AG09319 (cell line): ENCODE measurements at regions not wholly inside any gene's neighbourhood (a gene's known extent, or its start where the extent isn't known, plus 50 kb on each side); places are given as distances from the start of the nearest gene placed in this dataset.

Experiments
- DNase-seq: peaks from one replicate; pipeline ENCODE4 v3.0.0-alpha.2; 2010; ENCODE audit warnings: low read depth; ENCODE audit errors: extremely low read depth
- TF ChIP-seq, protein P1 (sequence below): IDR thresholded peaks from 2 replicates; pipeline ENCODE4 v1.5.1; 2011; ENCODE audit warnings: low read depth, mild to moderate bottlenecking, inconsistent platforms, low read length, moderate library complexity

DNA sequence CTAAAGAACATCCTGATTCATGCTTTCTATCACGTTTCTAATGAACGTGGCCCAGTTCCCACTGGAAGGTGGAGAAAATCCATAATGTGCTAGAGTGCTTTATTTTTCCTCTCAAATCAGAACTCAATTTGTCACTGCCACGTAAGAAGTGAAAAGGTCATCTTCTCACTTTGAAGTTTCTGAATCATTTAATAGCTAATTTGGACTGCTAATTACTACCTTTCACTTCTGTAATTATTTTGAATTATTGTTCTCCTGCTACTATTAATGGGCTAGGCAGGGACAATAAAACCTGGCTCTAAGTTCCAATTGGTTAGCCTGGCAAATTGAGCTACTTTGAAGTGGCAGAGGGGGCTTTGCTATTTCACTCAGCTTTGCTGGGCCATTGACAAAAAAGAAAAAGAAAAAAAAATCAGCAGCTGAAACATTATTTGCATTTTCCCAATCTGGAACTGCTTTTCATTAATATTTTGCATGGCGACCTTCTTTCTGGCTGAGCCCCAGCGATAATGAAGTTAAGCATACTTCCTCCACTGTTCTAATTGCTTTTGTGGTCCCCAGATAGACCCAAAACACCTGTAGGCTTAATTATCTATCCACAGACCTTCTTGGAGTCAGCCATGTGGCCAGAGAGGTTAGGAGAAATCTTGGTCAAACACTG, 264.2 kb downstream of the SEC23IP start:
- no peak for DNase-seq
- TF ChIP-seq, protein P1, sequence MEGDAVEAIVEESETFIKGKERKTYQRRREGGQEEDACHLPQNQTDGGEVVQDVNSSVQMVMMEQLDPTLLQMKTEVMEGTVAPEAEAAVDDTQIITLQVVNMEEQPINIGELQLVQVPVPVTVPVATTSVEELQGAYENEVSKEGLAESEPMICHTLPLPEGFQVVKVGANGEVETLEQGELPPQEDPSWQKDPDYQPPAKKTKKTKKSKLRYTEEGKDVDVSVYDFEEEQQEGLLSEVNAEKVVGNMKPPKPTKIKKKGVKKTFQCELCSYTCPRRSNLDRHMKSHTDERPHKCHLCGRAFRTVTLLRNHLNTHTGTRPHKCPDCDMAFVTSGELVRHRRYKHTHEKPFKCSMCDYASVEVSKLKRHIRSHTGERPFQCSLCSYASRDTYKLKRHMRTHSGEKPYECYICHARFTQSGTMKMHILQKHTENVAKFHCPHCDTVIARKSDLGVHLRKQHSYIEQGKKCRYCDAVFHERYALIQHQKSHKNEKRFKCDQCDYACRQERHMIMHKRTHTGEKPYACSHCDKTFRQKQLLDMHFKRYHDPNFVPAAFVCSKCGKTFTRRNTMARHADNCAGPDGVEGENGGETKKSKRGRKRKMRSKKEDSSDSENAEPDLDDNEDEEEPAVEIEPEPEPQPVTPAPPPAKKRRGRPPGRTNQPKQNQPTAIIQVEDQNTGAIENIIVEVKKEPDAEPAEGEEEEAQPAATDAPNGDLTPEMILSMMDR, result no peak

DNA sequence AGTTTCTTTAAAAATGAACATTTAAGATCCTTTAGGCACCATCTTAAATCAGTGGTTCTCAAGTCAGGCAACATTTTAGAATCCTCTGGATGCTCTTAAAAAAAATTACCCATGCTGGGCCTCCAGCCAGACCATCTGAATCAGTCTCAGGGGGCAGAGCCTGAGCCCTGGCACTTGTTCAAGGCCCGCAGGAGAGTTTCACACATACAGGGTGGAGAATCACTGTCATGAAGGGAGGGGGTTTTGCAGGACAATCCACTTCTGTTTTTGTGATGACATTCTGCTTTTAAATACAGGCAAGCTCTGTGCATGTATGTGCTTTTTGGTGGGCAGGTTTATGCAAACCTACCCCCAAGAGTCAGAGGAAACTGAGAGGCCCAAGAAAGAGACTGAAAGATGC, 268.6 kb downstream of the SEC23IP start:
- no peak for DNase-seq
- TF ChIP-seq, protein P1, result no peak

DNA sequence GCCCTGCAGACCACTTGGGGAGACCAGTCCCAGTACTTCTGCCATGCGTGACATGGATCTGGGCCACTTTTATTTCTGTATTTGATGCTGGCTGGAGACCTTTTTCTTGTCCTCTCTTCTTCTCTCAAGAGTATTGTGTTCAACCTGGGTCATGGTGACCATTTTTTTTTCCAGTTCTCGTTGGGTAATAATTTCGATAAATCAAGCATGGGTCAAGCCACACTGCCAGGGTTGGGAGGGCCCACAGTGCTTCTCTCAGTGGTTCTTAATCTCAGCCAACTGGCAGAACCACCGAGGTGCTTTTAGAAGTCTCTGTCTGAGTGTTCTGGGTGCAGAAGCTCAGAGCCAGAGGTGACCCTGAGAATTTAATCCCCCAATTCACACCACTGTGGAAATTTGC, 269.9 kb downstream of the SEC23IP start:
- TF ChIP-seq, protein P1, result no peak
- no peak for DNase-seq

DNA sequence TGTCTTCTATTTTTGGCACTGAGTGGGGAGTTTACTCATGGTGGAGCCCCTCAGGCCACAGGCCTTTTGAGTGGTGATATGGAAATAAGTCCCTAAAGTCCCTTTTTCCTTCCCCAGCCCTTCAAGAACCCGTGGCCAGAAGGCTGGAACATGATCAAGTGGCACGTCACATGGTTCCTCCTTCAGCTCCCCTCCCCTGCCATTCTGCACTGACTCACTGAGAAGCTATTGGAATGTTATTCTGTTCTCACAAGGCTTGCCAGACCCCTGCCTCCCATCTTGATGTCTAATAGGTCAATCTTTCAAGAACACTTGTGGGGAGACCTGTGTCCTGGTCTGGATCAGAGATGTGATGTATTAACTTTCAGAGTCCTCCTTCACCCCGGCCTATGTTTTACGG, 279.8 kb downstream of the SEC23IP start:
- DNase-seq, result no peak
- TF ChIP-seq, protein P1, result no peak

DNA sequence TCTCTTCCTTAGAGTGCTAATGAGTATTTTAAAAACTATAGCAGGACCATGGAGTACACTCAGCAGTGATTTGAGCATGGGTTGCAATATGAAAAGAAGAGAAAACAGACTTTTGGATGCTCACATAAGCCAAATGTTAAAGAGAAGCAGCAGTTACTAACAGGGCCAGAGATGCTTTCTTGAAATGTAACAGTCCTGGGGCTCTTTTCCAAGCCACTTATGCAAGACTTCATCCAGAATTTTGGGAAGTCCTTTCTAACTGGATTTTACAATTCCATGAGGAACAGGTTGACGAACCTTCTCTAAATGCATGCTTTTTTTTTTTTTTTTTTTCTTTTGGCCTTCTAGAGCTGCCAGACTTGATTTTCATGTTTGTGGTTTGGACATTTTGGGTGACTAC, 282.0 kb downstream of the SEC23IP start:
- no peak for DNase-seq
- TF ChIP-seq, protein P1, result no peak

DNA sequence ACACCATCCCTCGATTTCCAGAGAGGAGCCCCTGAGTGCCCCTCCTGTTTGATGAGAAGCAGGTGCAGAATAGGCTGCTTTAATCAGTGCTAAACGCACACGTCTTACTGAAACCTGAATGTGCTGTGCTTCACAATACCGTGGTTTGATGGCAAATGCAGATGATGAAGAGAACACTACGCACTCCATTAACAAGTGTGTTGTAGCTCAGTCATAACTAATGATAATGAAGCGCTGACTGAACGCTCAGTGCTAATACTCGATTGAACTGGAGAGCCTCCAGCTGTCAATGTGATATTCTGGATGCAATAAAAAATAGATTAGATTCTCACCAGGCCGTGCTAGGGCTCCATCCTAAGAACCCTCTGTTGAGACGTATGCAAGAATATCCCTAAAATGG, 279.7 kb upstream of the PLPP4 start:
- TF ChIP-seq, protein P1, result no peak

DNA sequence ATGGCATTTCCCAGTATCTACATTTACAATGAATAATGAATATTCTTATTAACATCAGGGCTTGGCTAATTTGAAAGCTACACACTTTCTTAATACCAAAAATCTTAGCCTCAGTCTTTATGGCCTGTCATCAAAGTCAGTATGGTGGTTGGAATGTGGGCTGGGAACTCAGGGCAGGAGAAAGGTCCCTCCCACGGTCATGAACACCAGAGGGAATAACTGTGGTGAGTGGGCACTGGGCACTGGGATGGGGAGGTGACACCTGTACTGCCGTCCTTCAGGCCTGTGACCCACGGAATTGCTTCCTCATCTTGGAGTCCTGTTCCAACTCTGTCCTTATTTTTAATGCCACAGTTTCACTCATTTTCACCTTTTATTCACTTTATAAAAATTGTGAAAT, 276.9 kb upstream of the PLPP4 start:
- TF ChIP-seq, protein P1, result no peak
- no peak for DNase-seq

More for the DNA sequence above, 279.7 kb upstream of the PLPP4 start:
- no peak for DNase-seq
